ENCODE measurements at regions not wholly inside any gene's neighbourhood (a gene's known extent, or its start where the extent isn't known, plus 50 kb on each side); places are given as distances from the start of the nearest gene placed in this dataset.

DNA sequence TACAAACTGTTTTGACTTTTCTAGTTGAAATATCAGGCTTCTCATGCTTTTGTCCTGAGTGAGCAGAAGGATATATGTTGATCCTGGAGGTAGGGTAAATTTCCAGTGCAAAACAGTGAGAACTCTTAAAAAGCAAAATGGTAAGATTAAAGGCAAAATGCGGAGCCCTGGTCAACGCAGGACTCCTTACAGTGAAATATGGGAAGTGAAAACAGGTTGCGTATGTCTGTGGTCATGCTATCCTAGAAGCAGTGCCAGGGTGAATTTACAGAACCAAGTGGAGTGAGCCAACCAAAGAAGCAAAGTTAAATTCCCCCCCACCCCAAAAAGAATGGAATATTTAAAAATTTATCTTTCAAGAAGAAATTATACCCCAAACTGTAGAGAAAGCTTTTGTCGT is 256.4 kb downstream of the NR2F2 start:
- no peak for TF ChIP-seq POLR2AphosphoS5 (IDR thresholded peaks at IDR 0.05)
- no peak for TF ChIP-seq CTCF (IDR thresholded peaks at IDR 0.05)
